GM12878 (cell line): ENCODE measurements at regions not wholly inside any gene's neighbourhood (a gene's known extent, or its start where the extent isn't known, plus 50 kb on each side); places are given as distances from the start of the nearest gene placed in this dataset.

Experiments used
- ATAC-seq: fragments of 200-7000 bp; cut with Tn5 transposase; 3 replicates; pipeline ENCODE4 v1.9.1; 2020; ENCODE audit warnings: mild to moderate bottlenecking, moderate library complexity
- BruUV-seq: library from RNA; stranded (reverse); fragments of 400-500 nt; replicated peaks from 2 replicates; lab custom pipeline; 2021; lab: Mats Ljungman, UMichigan
- CTCF ChIA-PET: fragments of 300-600 bp; sonication (Branson Sonifier 250); formaldehyde crosslinking; extraction: SDS; loops from one replicate; lab custom pipeline; 2021; ENCODE audit warnings: inconsistent platforms; lab: Yijun Ruan, JAX
- POLR2A ChIA-PET: fragments of 350-600 bp; formaldehyde crosslinking; extraction: SDS; loops from one replicate; lab custom pipeline; 2021; ENCODE audit warnings: inconsistent platforms; lab: Charles Lee
- RAD21 ChIA-PET: fragments of 300-600 bp; sonication (Branson Sonifier 250); formaldehyde crosslinking; loops from one replicate; lab custom pipeline; 2023; ENCODE audit warnings: antibody characterized with exemption; ENCODE audit not compliant: unreplicated experiment; lab: Charles Lee
- SMC1A ChIA-PET: fragments of 300-600 bp; sonication (Branson Sonifier 250); formaldehyde crosslinking; loops from one replicate; lab custom pipeline; 2023; ENCODE audit not compliant: unreplicated experiment, uncharacterized antibody; lab: Charles Lee
- DNase-seq: peaks from one replicate; pipeline ENCODE4 v3.0.0-alpha.2; 2011; ENCODE audit warnings: low read depth, low spot score
- FAIRE-seq: peaks from 3 replicates; lab custom pipeline; 2011; peaks lifted over from hg19 to GRCh38; lab: Jason Lieb, UNC
- H2AFZ ChIP-seq: 2 replicates; pipeline ENCODE4 v1.6.0; 2011; ENCODE audit warnings: low read depth, low read length, control low read depth; ENCODE audit not compliant: control insufficient read depth
- H3K27ac ChIP-seq: 2 replicates; pipeline ENCODE4 v1.5.1; 2011; ENCODE audit warnings: control low read depth; ENCODE audit not compliant: control insufficient read depth, insufficient read depth
- H3K27me3 ChIP-seq, 2 experiments: replicated peaks in 1 of 2; 2 replicates each; pipeline versions ENCODE4 v1.6.0 to v1.6.1; 2011; ENCODE audit warnings: low read length in 1 of 2; ENCODE audit not compliant: control insufficient read depth in 2 of 2, insufficient read depth in 2 of 2
- H3K36me3 ChIP-seq, 2 experiments: 2 replicates each; pipeline ENCODE4 v1.5.1; 2011; ENCODE audit warnings: low read length in 1 of 2; ENCODE audit not compliant: control insufficient read depth in 2 of 2, insufficient read depth in 2 of 2
- H3K4me1 ChIP-seq: 2 replicates; pipeline ENCODE4 v1.6.1; 2011; ENCODE audit warnings: mild to moderate bottlenecking, low read length, moderate library complexity, mixed read lengths; ENCODE audit not compliant: control insufficient read depth, insufficient read depth
- H3K4me2 ChIP-seq: 2 replicates; pipeline ENCODE4 v1.6.0; 2011; ENCODE audit warnings: control low read depth; ENCODE audit not compliant: control insufficient read depth, insufficient read depth
- H3K4me3 ChIP-seq: fragments of 200-600 bp; sonication (generic); 2 replicates; pipeline ENCODE4 v1.5.1; 2016
- H3K79me2 ChIP-seq: 2 replicates; pipeline ENCODE4 v1.6.0; 2011; ENCODE audit warnings: low read length; ENCODE audit not compliant: control insufficient read depth, insufficient read depth
- H3K9ac ChIP-seq: 2 replicates; pipeline ENCODE4 v1.8.0; 2011; ENCODE audit warnings: low read length, control low read depth, mixed read lengths; ENCODE audit not compliant: control insufficient read depth, insufficient read depth
- H3K9me3 ChIP-seq: replicated peaks from 3 replicates; pipeline ENCODE4 v1.5.1; 2011; ENCODE audit warnings: mild to moderate bottlenecking, low read length; ENCODE audit not compliant: control insufficient read depth, insufficient read depth
- H4K20me1 ChIP-seq: 2 replicates; pipeline ENCODE4 v1.6.0; 2011; ENCODE audit not compliant: control insufficient read depth, insufficient read depth
- CREB1 ChIP-seq: IDR thresholded peaks from 2 replicates; pipeline ENCODE4 v1.6.1; 2012; ENCODE audit warnings: low read depth, mild to moderate bottlenecking, inconsistent platforms
- CTCF ChIP-seq, 3 experiments: IDR thresholded peaks in 2 of 3; conservative IDR thresholded peaks in 1 of 3; 2 replicates each; pipeline ENCODE4 v1.5.1; 2011; ENCODE audit warnings: low read depth in 3 of 3, low read length in 3 of 3, mild to moderate bottlenecking in 3 of 3, control low read depth in 2 of 3, moderate library complexity in 2 of 3, inconsistent platforms in 1 of 3, mixed read lengths in 1 of 3; ENCODE audit not compliant: control insufficient read depth in 2 of 3, insufficient read depth in 1 of 3; ENCODE audit errors: extremely low read depth in 1 of 3
- FOS ChIP-seq: IDR thresholded peaks from 3 replicates; pipeline ENCODE4 v1.6.1; 2011; ENCODE audit warnings: borderline replicate concordance; ENCODE audit not compliant: insufficient read length; ENCODE audit errors: extremely low read depth
- MEF2B ChIP-seq: fragments of 450-650 bp; IDR thresholded peaks from 2 replicates; pipeline ENCODE4 v1.6.1; 2018; ENCODE audit warnings: mild to moderate bottlenecking, moderate library complexity; ENCODE audit not compliant: partially characterized antibody, poor library complexity, severe bottlenecking
- NR2C1 ChIP-seq: fragments of 450-650 bp; IDR thresholded peaks from 2 replicates; pipeline ENCODE4 v1.6.1; 2017; ENCODE audit warnings: antibody characterized with exemption, mild to moderate bottlenecking, moderate library complexity
- NRF1 ChIP-seq: conservative IDR thresholded peaks from 2 replicates; pipeline ENCODE4 v1.6.1; 2011; ENCODE audit warnings: mild to moderate bottlenecking, low read depth, low read length, improper control_type of control experiment
- RCOR1 ChIP-seq: conservative IDR thresholded peaks from 2 replicates; pipeline ENCODE4 v1.6.1; 2012; ENCODE audit warnings: low read depth, low read length, improper control_type of control experiment
- YY1 ChIP-seq: IDR thresholded peaks from 2 replicates; pipeline ENCODE4 v1.6.1; 2011; ENCODE audit warnings: low read depth, mild to moderate bottlenecking, low read length
- ZNF384 ChIP-seq: IDR thresholded peaks from 2 replicates; pipeline ENCODE4 v1.6.1; 2012; ENCODE audit warnings: low read depth, mild to moderate bottlenecking, low read length, improper control_type of control experiment, borderline replicate concordance
- ZNF592 ChIP-seq: fragments of 450-650 bp; IDR thresholded peaks from 2 replicates; pipeline ENCODE4 v1.6.1; 2017; ENCODE audit warnings: mild to moderate bottlenecking, moderate library complexity
- WGBS: methylation state at CpG from one replicate; pipeline ENCODE4 v1.1.6; 2016; ENCODE audit warnings: low lambda C conversion rate; ENCODE audit not compliant: insufficient replicate concordance, insufficient coverage; ENCODE audit errors: missing lambda C conversion rate; 5-methylcytosine and 5-hydroxymethylcytosine counted together
- in situ Hi-C: fragments of 300-500 bp; cut with MboI; formaldehyde crosslinking; loops from 9 replicates; pipeline ENCODE4 v1.14.3; 2018; ENCODE audit warnings: mixed read lengths
- intact Hi-C: fragments of 100-400 bp; cut with micrococcal nuclease; formaldehyde crosslinking; loops from one replicate; pipeline ENCODE4 v1.14.2; 2022; ENCODE audit not compliant: unreplicated experiment

GRCh38 chr22:49673048-49673447 is 154.6 kb downstream of the BRD1 start:
- Histone ChIP-seq H3K4me2 (no peak overlapping the region), H3K36me3 (no peaks in the 10 kb centered on the region), H3K27me3 (peaks cover 2 to 5% of the 10 kb centered on the region in 2 experiments; a peak in 2 of 4 replicates), H3K4me1 (no peaks in the 10 kb centered on the region), H3K4me3 (no peak overlapping the region), H4K20me1 (no peaks in the 10 kb centered on the region), H3K9ac (no peak overlapping the region), H2AFZ (no peak overlapping the region), H3K9me3 (no peaks in the 10 kb centered on the region; the same call in 2 of the 3 replicates), H3K27ac (no peak overlapping the region), H3K79me2 (no peaks in the 10 kb centered on the region)
- FAIRE-seq (no peak), ATAC-seq (no peak), DNase-seq (no peak)
- TF ChIP-seq RCOR1, result no peak
- TF ChIP-seq ZNF592, result no peak
- TF ChIP-seq CTCF (IDR thresholded peaks at IDR 0.05 in 2 of 3, conservative IDR thresholded peaks at IDR 0.05 in 1 of 3; ENCODE audit: control insufficient read depth in 2 of 3, extremely low read depth in 1 of 3, insufficient read depth in 1 of 3, low read depth in 3 of 3, low read length in 3 of 3), result no peak
- TF ChIP-seq ZNF384, result no peak
- no peak for TF ChIP-seq FOS
- no peak for TF ChIP-seq MEF2B
- TF ChIP-seq NR2C1, result no peak
- TF ChIP-seq CREB1, result no peak
- TF ChIP-seq NRF1, result no peak
- no peak for TF ChIP-seq YY1
- ChIA-PET SMC1A (no interaction called here), RAD21 (no interaction called here), POLR2A (no interaction called here), CTCF (no interaction called here)
- intact Hi-C loops (no loop called here), in situ Hi-C loops (no loop called here)
- BruUV-seq, result no TSS peak
- WGBS, result 24% methylated on average over 13 of the region's 14 CpGs
